Colonic mucosa (tissue), 4 donors: ENCODE measurements at regions not wholly inside any gene's neighbourhood (a gene's known extent, or its start where the extent isn't known, plus 50 kb on each side); places are given as distances from the start of the nearest gene placed in this dataset.

Experiments
- DNase-seq: peaks from one replicate; pipeline ENCODE4 v3.0.0-alpha.2; 2020
- H3K27ac ChIP-seq: fragments of 200-600 bp; one replicate; pipeline ENCODE4 v1.8.0; 2021
- H3K27me3 ChIP-seq: fragments of 200-600 bp; one replicate; pipeline ENCODE4 v1.8.0; 2021
- H3K36me3 ChIP-seq: fragments of 200-600 bp; one replicate; pipeline ENCODE4 v1.8.0; 2021
- H3K4me1 ChIP-seq: fragments of 200-600 bp; one replicate; pipeline ENCODE4 v1.8.0; 2021; ENCODE audit warnings: mild to moderate bottlenecking
- H3K4me3 ChIP-seq: fragments of 200-600 bp; one replicate; pipeline ENCODE4 v1.8.0; 2021
- H3K9ac ChIP-seq, 2 donors: one replicate each; pipeline ENCODE4 v1.7.0; 2013; ENCODE audit warnings: control low read depth in 2 of 2, low read depth in 2 of 2, low read length in 2 of 2
- H3K9me3 ChIP-seq: fragments of 200-600 bp; one replicate; pipeline ENCODE4 v1.8.0; 2021
- CTCF ChIP-seq: fragments of 200-600 bp; IDR thresholded peaks from one replicate; pipeline ENCODE4 v1.8.0; 2022; ENCODE audit warnings: antibody characterized with exemption, mild to moderate bottlenecking
- intact Hi-C: fragments of 100-400 bp; cut with DNase I; formaldehyde crosslinking; loops from one replicate; pipeline ENCODE4 v1.14.1; 2022
- donor health status: healthy.
- donor health status: DM: no; HTN: no; CAD: no.
- donor health status: DM: no; HTN: no; CAD: no.

- H3K27me3 ChIP-seq, result no peaks in the 10 kb centered on the region
- no peak overlapping the region for H3K27ac ChIP-seq
- intact Hi-C loops, result no loop called here
- H3K9me3 ChIP-seq, result no peaks in the 10 kb centered on the region
- H3K36me3 ChIP-seq, result no peaks in the 10 kb centered on the region
- H3K4me3 ChIP-seq, result no peak overlapping the region
- H3K9ac ChIP-seq, result no peak overlapping the region
- DNase-seq, result no peak
- TF ChIP-seq CTCF, result no peak
- H3K4me1 ChIP-seq, result no peaks in the 10 kb centered on the region
Observed at GRCh38 chr4:59565836-59566235, 1634.3 kb upstream of the ADGRL3 start.

GRCh38 chr4:59570860-59571476, 1629.2 kb upstream of the ADGRL3 start:
- DNase-seq, result no peak

GRCh38 chr4:59571805-59572430, 1628.2 kb upstream of the ADGRL3 start:
- Histone ChIP-seq H3K27ac (no peak overlapping the region), H3K36me3 (no peaks in the 10 kb centered on the region), H3K4me3 (no peak overlapping the region), H3K9ac (no peak overlapping the region), H3K4me1 (no peaks in the 10 kb centered on the region), H3K9me3 (no peaks in the 10 kb centered on the region), H3K27me3 (no peaks in the 10 kb centered on the region)
- TF ChIP-seq CTCF, result no peak
- intact Hi-C loops, result no loop called here
- DNase-seq, result no peak

More at GRCh38 chr4:59570860-59571476, 1629.2 kb upstream of the ADGRL3 start:
- intact Hi-C loops, result no loop called here
- TF ChIP-seq CTCF, result no peak
- no peak overlapping the region for H3K9ac ChIP-seq
- no peak overlapping the region for H3K27ac ChIP-seq
- H3K27me3 ChIP-seq, result no peaks in the 10 kb centered on the region
- H3K9me3 ChIP-seq, result no peaks in the 10 kb centered on the region
- no peak overlapping the region for H3K4me3 ChIP-seq
- H3K36me3 ChIP-seq, result no peaks in the 10 kb centered on the region
- no peaks in the 10 kb centered on the region for H3K4me1 ChIP-seq

GRCh38 chr4:59583845-59584568, 1616.1 kb upstream of the ADGRL3 start:
- Histone ChIP-seq H3K36me3 (no peaks in the 10 kb centered on the region), H3K9me3 (no peaks in the 10 kb centered on the region), H3K27ac (no peak overlapping the region), H3K4me1 (no peaks in the 10 kb centered on the region), H3K9ac (no peak overlapping the region), H3K4me3 (no peak overlapping the region), H3K27me3 (no peaks in the 10 kb centered on the region)
- no peak for TF ChIP-seq CTCF
- intact Hi-C loops, result no loop called here
- no peak for DNase-seq

- no peak for TF ChIP-seq CTCF
- DNase-seq, result no peak
- Histone ChIP-seq H3K4me3 (no peak overlapping the region), H3K9ac (no peak overlapping the region), H3K27ac (no peak overlapping the region), H3K9me3 (no peaks in the 10 kb centered on the region), H3K4me1 (no peaks in the 10 kb centered on the region), H3K27me3 (no peaks in the 10 kb centered on the region), H3K36me3 (no peaks in the 10 kb centered on the region)
- intact Hi-C loops, result no loop called here
Observed at GRCh38 chr4:59597536-59598329, 1602.4 kb upstream of the ADGRL3 start.
